ENCODE measurements at regions not wholly inside any gene's neighbourhood (a gene's known extent, or its start where the extent isn't known, plus 50 kb on each side); places are given as distances from the start of the nearest gene placed in this dataset.

DNA sequence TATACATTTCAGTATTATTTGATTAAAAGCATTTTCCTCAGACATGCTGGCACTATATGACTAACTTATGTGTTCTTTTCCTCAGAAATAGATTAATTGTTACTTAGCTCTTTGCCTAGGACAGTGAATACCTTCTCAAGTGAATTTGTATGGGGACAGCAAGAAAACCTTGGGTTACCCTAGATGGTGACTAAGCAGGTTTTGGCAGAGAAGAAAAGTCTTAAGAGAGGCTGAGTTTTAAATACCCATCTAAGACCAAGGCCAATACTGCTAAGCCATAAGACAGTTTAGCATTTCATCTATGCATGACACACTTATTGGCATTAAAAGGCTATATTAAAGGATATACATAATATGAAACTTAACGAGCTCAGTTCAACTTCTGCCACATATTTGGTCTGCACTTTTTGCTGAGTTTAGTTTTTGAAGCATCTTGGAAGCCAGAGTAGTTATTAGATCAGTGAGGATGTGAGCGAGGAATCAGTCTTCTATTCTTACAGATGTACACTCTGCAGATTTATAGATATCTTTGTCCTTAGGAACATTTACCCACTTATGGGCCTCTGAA, 54.6 kb upstream of the FAM3C start:
- DNase-seq (ENCODE audit: low spot score), result no peak

GRCh38 chr7:121449735-121450240, 53.7 kb upstream of the FAM3C start:
- DNase-seq (ENCODE audit: low spot score), result no peak

DNA sequence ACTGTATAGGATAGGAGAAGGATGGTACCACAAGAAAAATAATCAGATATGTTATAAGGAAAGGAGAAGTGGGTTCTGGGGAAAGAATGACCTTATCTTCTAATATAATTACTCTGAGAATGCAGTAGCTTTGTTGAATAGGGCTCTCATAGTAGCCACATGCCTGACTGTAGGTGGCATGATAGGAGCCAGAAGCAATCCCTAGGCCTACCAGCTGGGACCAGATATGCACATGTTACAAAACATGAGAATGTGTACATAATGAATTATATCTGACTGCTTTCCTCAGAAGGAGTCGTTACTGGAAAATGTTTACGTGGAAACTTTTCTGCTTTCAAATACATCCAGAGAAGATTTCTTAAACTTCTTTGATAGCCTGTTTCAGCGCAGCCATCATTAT, 53.2 kb upstream of the FAM3C start:
- no peak for DNase-seq (ENCODE audit: low spot score)

GRCh38 chr7:121448429-121448828, 52.3 kb upstream of the FAM3C start:
- DNase-seq (ENCODE audit: low spot score), result no peak

DNA sequence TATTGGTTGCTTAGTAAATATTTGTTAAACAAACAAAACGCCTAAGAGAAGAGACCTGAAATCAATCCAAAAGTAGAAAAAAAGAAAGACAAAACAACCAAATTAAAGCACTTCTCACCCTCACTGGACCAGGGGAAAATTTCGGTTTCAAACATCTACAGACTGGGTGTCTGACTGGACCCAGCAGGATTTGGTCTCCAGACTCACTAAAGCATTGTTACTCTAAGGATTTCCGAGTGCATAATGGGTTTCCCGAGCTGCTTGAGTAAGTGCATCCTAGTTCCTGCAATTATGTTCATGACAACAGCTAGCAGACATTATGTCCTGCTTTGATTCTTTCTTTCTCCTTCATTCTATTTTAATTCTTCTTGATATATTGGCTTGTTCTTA, 51.8 kb upstream of the FAM3C start:
- peak; percentile 48 for DNase-seq (ENCODE audit: low spot score)

DNA sequence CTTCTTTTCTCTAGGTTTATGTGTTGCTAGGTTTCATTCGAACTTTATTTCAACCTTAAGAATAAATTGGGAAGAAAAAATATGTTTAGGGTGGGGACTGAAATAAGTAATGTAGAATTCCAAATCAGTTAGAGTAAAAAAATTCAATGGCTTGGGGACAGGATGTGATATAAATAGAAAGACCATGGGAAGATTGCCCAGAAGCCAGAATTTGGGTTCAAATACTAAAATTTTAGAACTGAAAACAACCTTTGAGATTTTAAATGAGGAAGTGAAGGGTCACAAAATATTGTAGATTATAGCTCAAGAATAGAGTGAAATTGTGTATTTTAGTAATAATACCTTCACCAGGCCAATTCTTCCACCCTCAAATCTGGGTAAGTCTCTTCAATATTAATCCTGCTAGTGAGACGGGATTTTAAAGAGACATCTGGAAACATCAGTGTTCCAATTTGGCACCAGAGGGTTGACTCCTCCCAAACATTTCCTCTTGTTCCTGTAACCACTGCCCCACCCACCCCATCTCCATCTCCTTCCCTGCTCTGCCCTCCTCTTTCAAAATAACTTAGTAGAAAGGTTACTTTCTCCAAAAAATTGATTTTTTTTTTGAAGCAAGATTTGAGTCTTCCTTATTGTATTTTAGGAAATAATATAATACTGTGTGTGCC, 51.3 kb upstream of the FAM3C start:
- no peak for DNase-seq (ENCODE audit: low spot score)

DNA sequence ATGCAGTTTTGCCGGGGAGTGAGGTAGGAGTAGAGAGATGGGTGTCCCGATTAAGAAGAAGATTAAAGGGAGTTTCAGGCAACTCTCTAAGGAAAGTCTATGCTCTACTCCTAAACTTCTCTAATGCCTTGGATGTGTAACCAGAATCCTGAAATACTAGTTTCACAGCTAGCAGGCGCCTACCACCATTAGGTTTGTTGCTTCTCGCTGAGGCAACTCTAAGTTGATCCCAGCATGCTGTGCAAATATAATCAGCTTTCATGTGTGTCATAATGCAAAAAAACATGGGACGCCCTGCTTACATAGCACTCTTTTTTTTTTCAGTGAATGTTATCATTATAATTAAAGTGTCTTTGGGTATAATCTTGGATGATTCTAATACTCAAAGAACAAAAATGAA, 50.4 kb upstream of the FAM3C start:
- no peak for DNase-seq (ENCODE audit: low spot score)
